ENCODE measurements at regions not wholly inside any gene's neighbourhood (a gene's known extent, or its start where the extent isn't known, plus 50 kb on each side); places are given as distances from the start of the nearest gene placed in this dataset.

GRCh38 chr12:91959220-91959619 is 186.4 kb downstream of the BTG1 start:
- no peak for DNase-seq (ENCODE audit: low read depth in 1 of 2, low spot score in 1 of 2)

DNA sequence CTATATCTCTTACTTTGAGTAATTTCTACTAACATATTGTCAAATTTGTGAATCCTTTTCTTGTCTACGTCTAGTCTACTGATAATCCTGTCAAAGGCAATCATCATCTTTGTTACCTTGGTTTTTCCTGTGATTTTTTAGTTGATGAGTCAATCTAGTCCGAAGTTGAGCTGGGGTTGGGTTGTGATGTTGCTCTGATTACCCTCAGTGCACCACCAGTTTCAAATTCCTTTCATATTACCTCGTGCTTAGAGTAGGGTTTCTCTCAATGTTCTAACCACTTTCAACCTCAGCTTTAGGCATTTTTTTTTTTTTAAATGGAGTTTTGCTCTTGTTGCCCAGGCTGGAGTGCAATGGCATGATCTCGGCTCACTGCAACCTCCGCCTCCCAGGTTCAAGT is 186.8 kb downstream of the BTG1 start:
- no peak for DNase-seq (ENCODE audit: low read depth in 1 of 2, low spot score in 1 of 2)
- no peak overlapping the region for H3K27ac ChIP-seq (replicated peaks)
- TF ChIP-seq SPI1 (IDR thresholded peaks at IDR 0.05; ENCODE audit: borderline replicate concordance, low read depth) (no peak), REST (IDR thresholded peaks at IDR 0.05; ENCODE audit: insufficient replicate concordance, low read depth) (no peak), CTCF (IDR thresholded peaks at IDR 0.05; ENCODE audit: insufficient read depth, low read length) (no peak), GABPA (IDR thresholded peaks at IDR 0.05; ENCODE audit: low read depth) (no peak), POLR2AphosphoS5 (IDR thresholded peaks at IDR 0.05; ENCODE audit: low read depth) (no peak)
- no peaks in the 10 kb centered on the region for H3K27me3 ChIP-seq (ENCODE audit: insufficient read depth, poor library complexity, severe bottlenecking)
- H3K4me3 ChIP-seq (replicated peaks; ENCODE audit: insufficient read depth, low read length), result no peak overlapping the region

More at GRCh38 chr12:91959220-91959619, 186.4 kb downstream of the BTG1 start:
- Histone ChIP-seq H3K27me3 (ENCODE audit: insufficient read depth, poor library complexity, severe bottlenecking) (no peaks in the 10 kb centered on the region), H3K4me3 (replicated peaks; ENCODE audit: insufficient read depth, low read length) (no peak overlapping the region), H3K27ac (replicated peaks) (no peak overlapping the region)
- TF ChIP-seq GABPA (IDR thresholded peaks at IDR 0.05; ENCODE audit: low read depth), result no peak

DNA sequence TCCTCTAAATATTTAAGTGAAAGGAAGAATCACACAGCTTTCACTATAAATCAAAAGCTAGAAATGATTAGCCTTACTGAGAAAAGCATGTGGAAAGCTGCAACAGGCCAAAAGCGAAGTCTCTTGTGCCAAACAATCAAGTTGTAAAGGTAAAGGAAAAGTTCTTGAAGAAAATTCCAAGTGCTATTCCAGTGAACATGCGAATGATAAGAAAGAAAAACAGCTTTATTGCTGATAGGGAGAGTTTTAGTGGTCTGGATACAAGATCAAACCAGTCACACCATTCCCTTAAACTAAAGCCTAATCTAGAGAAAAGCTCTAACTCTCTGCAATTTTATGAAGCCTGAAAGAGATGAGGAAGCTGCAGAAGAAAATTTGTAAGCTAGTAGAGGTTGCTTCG is 190.9 kb downstream of the BTG1 start:
- H3K27me3 ChIP-seq (ENCODE audit: insufficient read depth, poor library complexity, severe bottlenecking), result no peaks in the 10 kb centered on the region
- no peak overlapping the region for H3K4me3 ChIP-seq (replicated peaks; ENCODE audit: insufficient read depth, low read length)
- no peak for DNase-seq (ENCODE audit: low read depth in 1 of 2, low spot score in 1 of 2)
- H3K27ac ChIP-seq (replicated peaks), result no peak overlapping the region
- TF ChIP-seq CTCF (IDR thresholded peaks at IDR 0.05; ENCODE audit: insufficient read depth, low read length) (no peak), POLR2AphosphoS5 (IDR thresholded peaks at IDR 0.05; ENCODE audit: low read depth) (no peak), REST (IDR thresholded peaks at IDR 0.05; ENCODE audit: insufficient replicate concordance, low read depth) (no peak), SPI1 (IDR thresholded peaks at IDR 0.05; ENCODE audit: borderline replicate concordance, low read depth) (no peak), GABPA (IDR thresholded peaks at IDR 0.05; ENCODE audit: low read depth) (no peak)

DNA sequence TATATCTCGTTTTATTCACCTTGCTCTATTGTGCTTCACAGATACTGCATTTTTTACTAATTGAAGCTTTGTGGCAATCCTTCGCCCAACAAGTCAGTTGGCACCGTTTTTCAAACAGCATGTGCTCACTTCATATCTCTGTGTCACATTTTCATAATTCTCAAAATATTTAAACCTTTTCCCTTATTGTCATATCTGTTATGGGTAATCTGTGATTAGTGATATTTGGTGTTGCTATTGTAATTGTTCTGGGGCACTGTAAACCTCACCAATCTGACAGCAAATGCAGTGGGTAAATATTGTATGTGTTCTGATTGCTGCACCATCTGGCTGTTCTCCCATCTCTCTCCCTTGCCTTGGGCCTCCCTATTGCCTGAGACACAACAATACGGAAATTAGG is 191.3 kb downstream of the BTG1 start:
- Histone ChIP-seq H3K27me3 (ENCODE audit: insufficient read depth, poor library complexity, severe bottlenecking) (no peaks in the 10 kb centered on the region), H3K27ac (replicated peaks) (no peak overlapping the region), H3K4me3 (replicated peaks; ENCODE audit: insufficient read depth, low read length) (no peak overlapping the region)
- DNase-seq (ENCODE audit: low read depth in 1 of 2, low spot score in 1 of 2), result no peak
- TF ChIP-seq GABPA (IDR thresholded peaks at IDR 0.05; ENCODE audit: low read depth) (no peak), SPI1 (IDR thresholded peaks at IDR 0.05; ENCODE audit: borderline replicate concordance, low read depth) (no peak), REST (IDR thresholded peaks at IDR 0.05; ENCODE audit: insufficient replicate concordance, low read depth) (no peak), CTCF (IDR thresholded peaks at IDR 0.05; ENCODE audit: insufficient read depth, low read length) (no peak), POLR2AphosphoS5 (IDR thresholded peaks at IDR 0.05; ENCODE audit: low read depth) (no peak)
